ENCODE measurements at regions not wholly inside any gene's neighbourhood (a gene's known extent, or its start where the extent isn't known, plus 50 kb on each side); places are given as distances from the start of the nearest gene placed in this dataset.

GRCh38 chr3:144142151-144142840 is 170.7 kb downstream of the DIPK2A start:
- DNase-seq: no peak

GRCh38 chr3:144148356-144148755 is 176.7 kb downstream of the DIPK2A start:
- no peak for DNase-seq

- no peak for DNase-seq
Measured at GRCh38 chr3:144151983-144152382, 180.4 kb downstream of the DIPK2A start.

GRCh38 chr3:144160627-144161026 is 189.0 kb downstream of the DIPK2A start:
- no peak for DNase-seq

- peak; percentile 9 for DNase-seq
Measured at GRCh38 chr3:144162042-144162441, 190.4 kb downstream of the DIPK2A start.

- no peak for DNase-seq
Measured at GRCh38 chr3:144164352-144164751, 192.7 kb downstream of the DIPK2A start.

GRCh38 chr3:144165482-144165881 is 193.9 kb downstream of the DIPK2A start:
- no peak for DNase-seq

- no peak for DNase-seq
Measured at GRCh38 chr3:144167634-144168033, 196.0 kb downstream of the DIPK2A start.

- DNase-seq: no peak
Measured at GRCh38 chr3:144173491-144173890, 201.9 kb downstream of the DIPK2A start.

- no peak for DNase-seq
Measured at GRCh38 chr3:144175644-144176425, 204.2 kb downstream of the DIPK2A start.

GRCh38 chr3:144177649-144178048 is 206.0 kb downstream of the DIPK2A start:
- DNase-seq: no peak

GRCh38 chr3:144178607-144179006 is 207.0 kb downstream of the DIPK2A start:
- DNase-seq: no peak

- no peak for DNase-seq
Measured at GRCh38 chr3:144181062-144181461, 209.4 kb downstream of the DIPK2A start.

GRCh38 chr3:144182501-144182900 is 210.9 kb downstream of the DIPK2A start:
- no peak for DNase-seq

- DNase-seq: no peak
Measured at GRCh38 chr3:144185276-144185675, 213.7 kb downstream of the DIPK2A start.

- DNase-seq: peak; percentile 45
Measured at GRCh38 chr3:144187531-144188210, 216.0 kb downstream of the DIPK2A start.

GRCh38 chr3:144189044-144189443 is 217.4 kb downstream of the DIPK2A start:
- DNase-seq: no peak

GRCh38 chr3:144197116-144197515 is 225.5 kb downstream of the DIPK2A start:
- no peak for DNase-seq

- no peak for DNase-seq
Measured at GRCh38 chr3:144197582-144197981, 226.0 kb downstream of the DIPK2A start.

GRCh38 chr3:144200004-144200403 is 228.4 kb downstream of the DIPK2A start:
- no peak for DNase-seq

- DNase-seq: no peak
Measured at GRCh38 chr3:144200466-144200865, 228.8 kb downstream of the DIPK2A start.

GRCh38 chr3:144221761-144222160 is 250.1 kb downstream of the DIPK2A start:
- DNase-seq: no peak

- peak; percentile 86 for DNase-seq
Measured at GRCh38 chr3:144229330-144229729, 257.7 kb downstream of the DIPK2A start.

GRCh38 chr3:144229953-144230352 is 258.3 kb downstream of the DIPK2A start:
- DNase-seq: peak; percentile 96
